ENCODE measurements at regions not wholly inside any gene's neighbourhood (a gene's known extent, or its start where the extent isn't known, plus 50 kb on each side); places are given as distances from the start of the nearest gene placed in this dataset.
"Not testable (repeated sequence)": the region's sequence is repeated elsewhere in the genome, so short reads cannot be mapped to it uniquely, and the experiment has no call there.

GRCh38 chr10:8693635-8694034 lies 639.1 kb downstream of the GATA3 start:
- H3K27ac Mint-ChIP-seq, H3K4me1 Mint-ChIP-seq, H3K4me3 Mint-ChIP-seq, H3K27me3 Mint-ChIP-seq, H3K36me3 Mint-ChIP-seq, H3K9me3 Mint-ChIP-seq, DNase-seq, CTCF ChIA-PET: not testable (repeated sequence)

DNA sequence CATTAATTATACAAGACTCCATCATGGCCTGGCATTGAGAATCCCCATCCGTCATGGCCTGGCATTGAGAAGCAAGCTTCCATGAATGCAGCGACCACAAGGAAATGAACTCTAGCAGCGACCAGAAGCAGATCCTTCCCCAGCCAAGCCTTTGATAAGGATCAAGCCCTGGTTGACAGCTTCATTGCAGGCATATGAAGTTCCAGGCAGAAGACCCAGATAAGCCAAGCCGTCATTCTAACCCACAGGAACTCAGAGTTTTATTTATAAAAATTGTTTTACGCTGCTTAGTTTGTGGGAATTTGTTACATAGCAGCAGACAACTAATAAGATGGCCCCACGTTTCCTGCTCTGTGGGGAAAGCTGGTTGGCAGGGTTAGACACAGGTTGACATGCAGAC lies 642.3 kb downstream of the GATA3 start:
- peaks cover 1% of the 10 kb centered on the region for H3K9me3 Mint-ChIP-seq
- H3K27ac Mint-ChIP-seq: no peak overlapping the region
- no peak overlapping the region for H3K4me3 Mint-ChIP-seq
- H3K27me3 Mint-ChIP-seq: no peaks in the 10 kb centered on the region
- CTCF ChIA-PET: no interaction called here
- no peak for DNase-seq
- H3K36me3 Mint-ChIP-seq: no peaks in the 10 kb centered on the region
- no peaks in the 10 kb centered on the region for H3K4me1 Mint-ChIP-seq

GRCh38 chr10:8700689-8701088 lies 646.2 kb downstream of the GATA3 start:
- no peaks in the 10 kb centered on the region for H3K4me1 Mint-ChIP-seq
- CTCF ChIA-PET: no interaction called here
- DNase-seq: no peak
- H3K27me3 Mint-ChIP-seq: no peaks in the 10 kb centered on the region
- H3K9me3 Mint-ChIP-seq: peaks cover 1% of the 10 kb centered on the region
- H3K4me3 Mint-ChIP-seq: no peak overlapping the region
- H3K36me3 Mint-ChIP-seq: no peaks in the 10 kb centered on the region
- H3K27ac Mint-ChIP-seq: no peak overlapping the region

- DNase-seq: no peak
- Mint-ChIP-seq H3K9me3 (peaks cover 1% of the 10 kb centered on the region), H3K27me3 (no peaks in the 10 kb centered on the region), H3K4me1 (no peaks in the 10 kb centered on the region), H3K4me3 (no peak overlapping the region), H3K27ac (no peak overlapping the region), H3K36me3 (no peaks in the 10 kb centered on the region)
- CTCF ChIA-PET: no interaction called here
Measured at GRCh38 chr10:8702181-8702580, 647.7 kb downstream of the GATA3 start.

GRCh38 chr10:8705415-8705814 lies 650.9 kb downstream of the GATA3 start:
- DNase-seq: no peak
- CTCF ChIA-PET: no interaction called here
- H3K9me3 Mint-ChIP-seq: no peaks in the 10 kb centered on the region
- no peak overlapping the region for H3K27ac Mint-ChIP-seq
- no peaks in the 10 kb centered on the region for H3K4me1 Mint-ChIP-seq
- no peak overlapping the region for H3K4me3 Mint-ChIP-seq
- no peaks in the 10 kb centered on the region for H3K27me3 Mint-ChIP-seq
- H3K36me3 Mint-ChIP-seq: no peaks in the 10 kb centered on the region

DNA sequence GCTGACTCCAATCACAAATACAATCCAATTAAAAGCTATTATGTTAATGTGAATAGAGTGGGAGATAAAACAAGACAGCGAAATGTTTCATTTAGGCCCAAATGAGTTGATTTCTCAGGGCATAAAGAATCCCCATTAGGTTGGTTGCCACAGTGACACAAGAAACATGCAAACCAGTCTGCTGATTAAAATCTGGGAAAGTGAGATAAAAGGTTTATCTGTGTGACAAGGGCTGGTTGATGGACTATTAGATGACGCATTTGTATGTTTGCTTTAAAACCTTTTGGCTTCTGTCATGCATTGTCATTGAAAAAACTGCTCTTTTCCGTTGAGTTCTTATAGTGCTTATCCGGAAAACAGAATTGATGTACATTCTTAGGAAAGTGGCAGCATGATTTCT lies 658.2 kb downstream of the GATA3 start:
- CTCF ChIA-PET: no interaction called here
- no peak overlapping the region for H3K4me3 Mint-ChIP-seq
- no peaks in the 10 kb centered on the region for H3K36me3 Mint-ChIP-seq
- no peaks in the 10 kb centered on the region for H3K27me3 Mint-ChIP-seq
- no peak overlapping the region for H3K27ac Mint-ChIP-seq
- no peak for DNase-seq
- no peaks in the 10 kb centered on the region for H3K4me1 Mint-ChIP-seq
- H3K9me3 Mint-ChIP-seq: no peaks in the 10 kb centered on the region

DNA sequence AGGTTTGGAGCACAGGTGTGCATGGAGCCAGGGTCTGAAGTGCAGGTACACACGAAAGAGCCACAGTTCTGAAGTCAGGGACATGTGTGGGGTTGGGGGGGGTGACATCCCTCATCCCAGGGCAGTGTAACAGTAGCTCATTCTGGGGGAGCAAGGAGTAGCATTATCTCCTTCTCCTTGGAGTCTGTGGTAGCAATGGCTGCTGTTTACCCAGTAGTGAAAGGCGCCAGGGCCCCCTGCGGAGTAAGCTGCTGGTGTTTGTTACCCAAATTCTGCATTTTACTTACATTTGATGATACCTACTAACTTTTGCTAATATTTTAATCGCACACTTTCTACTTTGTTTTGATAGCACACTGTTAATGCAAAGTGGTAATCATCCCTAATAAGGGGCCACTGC lies 665.5 kb downstream of the GATA3 start:
- Mint-ChIP-seq H3K36me3 (no peaks in the 10 kb centered on the region), H3K4me1 (no peaks in the 10 kb centered on the region), H3K27ac (no peak overlapping the region), H3K4me3 (no peak overlapping the region), H3K27me3 (no peaks in the 10 kb centered on the region), H3K9me3 (peaks cover 14% of the 10 kb centered on the region)
- DNase-seq: no peak
- CTCF ChIA-PET: no interaction called here

GRCh38 chr10:8721650-8722049 lies 667.2 kb downstream of the GATA3 start:
- CTCF ChIA-PET: no interaction called here
- H3K36me3 Mint-ChIP-seq: no peaks in the 10 kb centered on the region
- no peak overlapping the region for H3K4me3 Mint-ChIP-seq
- H3K27ac Mint-ChIP-seq: no peak overlapping the region
- peaks cover 14% of the 10 kb centered on the region for H3K9me3 Mint-ChIP-seq
- H3K4me1 Mint-ChIP-seq: no peaks in the 10 kb centered on the region
- no peak for DNase-seq
- H3K27me3 Mint-ChIP-seq: no peaks in the 10 kb centered on the region

GRCh38 chr10:8722835-8723234 lies 668.3 kb downstream of the GATA3 start:
- Mint-ChIP-seq H3K9me3 (peaks cover 14% of the 10 kb centered on the region), H3K27me3 (no peaks in the 10 kb centered on the region), H3K27ac (no peak overlapping the region), H3K4me3 (no peak overlapping the region), H3K4me1 (no peaks in the 10 kb centered on the region), H3K36me3 (no peaks in the 10 kb centered on the region)
- no peak for DNase-seq
- CTCF ChIA-PET: no interaction called here

DNA sequence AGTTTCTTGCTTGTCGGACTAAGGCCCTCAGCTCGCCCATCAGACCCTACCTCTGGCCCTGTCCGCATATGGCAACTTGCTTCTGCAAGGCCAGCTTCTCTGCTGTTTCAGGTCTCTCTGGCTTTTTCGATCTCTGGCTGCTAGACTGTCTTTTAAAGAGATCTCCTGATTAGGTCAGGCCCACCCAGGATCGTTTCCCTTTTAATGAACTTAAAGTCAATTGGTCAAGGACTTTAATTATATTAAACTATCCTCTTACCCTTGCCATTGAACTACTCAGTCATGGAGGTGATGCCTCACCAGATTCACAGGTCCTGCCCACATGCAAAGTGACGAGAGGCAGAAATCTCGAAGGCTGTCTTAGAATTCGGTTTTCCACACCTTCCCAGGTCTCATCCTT lies 670.9 kb downstream of the GATA3 start:
- no peak overlapping the region for H3K27ac Mint-ChIP-seq
- H3K9me3 Mint-ChIP-seq: peaks cover 6% of the 10 kb centered on the region
- no peak for DNase-seq
- no peak overlapping the region for H3K4me3 Mint-ChIP-seq
- no peaks in the 10 kb centered on the region for H3K27me3 Mint-ChIP-seq
- H3K4me1 Mint-ChIP-seq: no peaks in the 10 kb centered on the region
- CTCF ChIA-PET: no interaction called here
- no peaks in the 10 kb centered on the region for H3K36me3 Mint-ChIP-seq

- CTCF ChIA-PET: no interaction called here
Measured at GRCh38 chr10:8726084-8726778, 671.7 kb downstream of the GATA3 start.

GRCh38 chr10:8726779-8727084 lies 672.2 kb downstream of the GATA3 start:
- Mint-ChIP-seq H3K9me3 (peaks cover 6% of the 10 kb centered on the region), H3K27me3 (no peaks in the 10 kb centered on the region), H3K4me3 (no peak overlapping the region), H3K27ac (no peak overlapping the region), H3K36me3 (no peaks in the 10 kb centered on the region), H3K4me1 (no peaks in the 10 kb centered on the region)
- CTCF ChIA-PET: no interaction called here
- DNase-seq: no peak

More at GRCh38 chr10:8726084-8726778, 671.7 kb downstream of the GATA3 start:
- Mint-ChIP-seq H3K4me3 (no peak overlapping the region), H3K36me3 (no peaks in the 10 kb centered on the region), H3K27ac (no peak overlapping the region), H3K27me3 (no peaks in the 10 kb centered on the region), H3K4me1 (no peaks in the 10 kb centered on the region), H3K9me3 (peaks cover 6% of the 10 kb centered on the region)
- no peak for DNase-seq

GRCh38 chr10:8731121-8732095 lies 676.9 kb downstream of the GATA3 start:
- Mint-ChIP-seq H3K27ac (no peak overlapping the region), H3K9me3 (no peaks in the 10 kb centered on the region), H3K4me1 (no peaks in the 10 kb centered on the region), H3K36me3 (no peaks in the 10 kb centered on the region), H3K4me3 (no peak overlapping the region), H3K27me3 (no peaks in the 10 kb centered on the region)
- DNase-seq: no peak
- CTCF ChIA-PET: no interaction called here

DNA sequence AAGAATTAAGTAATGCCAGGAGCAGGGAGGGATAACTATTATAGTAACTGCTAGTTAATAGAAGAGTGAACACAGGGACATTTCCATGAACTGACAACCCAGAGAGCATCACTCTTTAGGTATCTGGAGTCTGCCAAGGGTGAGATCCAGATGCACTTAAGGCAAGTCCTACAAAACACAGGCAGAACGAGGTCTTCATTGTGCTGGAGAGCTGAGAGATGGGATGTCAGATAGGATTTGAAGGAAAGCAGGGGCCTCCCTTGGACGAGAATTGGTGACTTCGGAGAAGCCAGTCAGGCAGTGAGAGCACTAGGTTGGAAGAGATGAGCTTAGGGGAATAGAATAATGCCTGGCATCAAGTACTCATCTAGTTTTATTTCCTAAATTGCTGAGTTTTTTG lies 684.5 kb downstream of the GATA3 start:
- CTCF ChIA-PET: no interaction called here
- Mint-ChIP-seq H3K36me3 (no peaks in the 10 kb centered on the region), H3K4me3 (no peak overlapping the region), H3K4me1 (no peaks in the 10 kb centered on the region), H3K27me3 (peaks cover 3% of the 10 kb centered on the region), H3K9me3 (no peaks in the 10 kb centered on the region), H3K27ac (no peak overlapping the region)
- DNase-seq: no peak

DNA sequence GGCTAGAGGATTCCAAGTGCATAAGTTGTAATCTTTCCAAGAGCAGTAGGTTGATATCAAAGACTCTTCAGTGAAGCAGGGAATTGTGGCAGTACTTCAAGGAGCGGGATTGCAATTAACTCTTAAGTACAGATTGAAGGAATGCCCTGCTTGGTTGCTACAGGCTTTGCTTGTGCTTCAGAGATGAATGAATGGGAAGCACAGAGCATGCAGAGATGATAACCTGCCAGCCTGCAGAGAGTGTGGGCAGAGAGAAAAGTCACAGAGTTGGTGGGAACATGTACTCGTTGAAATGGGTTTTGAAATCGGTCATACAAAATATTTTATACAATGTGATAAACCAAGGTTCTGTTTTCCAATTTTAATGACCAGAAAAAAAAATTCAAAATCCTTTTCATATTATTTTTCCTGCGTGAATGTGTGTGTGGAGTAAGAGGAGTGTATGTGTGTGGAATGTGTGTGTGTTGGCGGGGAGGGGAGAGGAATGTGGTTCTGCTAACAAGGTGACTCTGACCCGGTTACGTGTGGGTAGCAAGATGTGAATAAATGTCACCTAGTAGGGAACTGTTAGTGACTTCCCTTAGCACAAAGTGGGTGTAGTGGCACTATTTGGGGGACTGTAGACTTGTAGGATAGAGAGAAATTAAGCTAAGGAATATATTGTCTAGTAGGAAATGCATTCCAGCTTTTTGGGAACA lies 697.8 kb downstream of the GATA3 start:
- Mint-ChIP-seq H3K36me3 (no peaks in the 10 kb centered on the region), H3K4me1 (no peaks in the 10 kb centered on the region), H3K4me3 (no peak overlapping the region), H3K9me3 (no peaks in the 10 kb centered on the region), H3K27ac (no peak overlapping the region), H3K27me3 (no peaks in the 10 kb centered on the region)
- DNase-seq: no peak
- CTCF ChIA-PET: no interaction called here

Data from activated naive CD4-positive, alpha-beta T cell treated with anti-CD3 and anti-CD28 coated beads, Interleukin-2, amount 10 ng/mL, durations not matched to agents 7 days and 5 days (primary cell).